Peyer's patch (tissue), 4 donors: ENCODE measurements at regions not wholly inside any gene's neighbourhood (a gene's known extent, or its start where the extent isn't known, plus 50 kb on each side); places are given as distances from the start of the nearest gene placed in this dataset.

Experiments
- CTCF ChIP-seq, 6 experiments: fragments of 450-650 bp in 4 of 6; fragments of 200-600 bp in 2 of 6; sonication (generic) in 1 of 6; IDR thresholded peaks; one replicate each; pipeline ENCODE4 v1.5.1; 2017 to 2019; ENCODE audit warnings: antibody characterized with exemption in 6 of 6, mild to moderate bottlenecking in 3 of 6, moderate library complexity in 1 of 6
- POLR2A ChIP-seq, 2 donors: fragments of 450-650 bp; IDR thresholded peaks; one replicate each; pipeline ENCODE4 v1.5.1; 2017; ENCODE audit warnings: antibody characterized with exemption in 2 of 2, mild to moderate bottlenecking in 2 of 2, moderate library complexity in 2 of 2

GRCh38 chr10:29081951-29082685 lies 206.8 kb upstream of the LYZL1 start:
- no peak for TF ChIP-seq CTCF (IDR thresholded peaks at IDR 0.05)
- TF ChIP-seq POLR2A (IDR thresholded peaks at IDR 0.05) = no peak
